HEK293 (cell line): ENCODE measurements at regions not wholly inside any gene's neighbourhood (a gene's known extent, or its start where the extent isn't known, plus 50 kb on each side); places are given as distances from the start of the nearest gene placed in this dataset.
A peak's percentile ranks its signal among the peaks of the same experiment; 100 is the strongest.

ENCODE experiments used
- CTCF ChIA-PET: fragments of 350-600 bp; formaldehyde crosslinking; extraction: SDS; loops from one replicate; lab custom pipeline; 2021; ENCODE audit warnings: antibody characterized with exemption; lab: Yijun Ruan, JAX
- POLR2A ChIA-PET: fragments of 300-600 bp; formaldehyde crosslinking; extraction: SDS; loops from one replicate; lab custom pipeline; 2020; ENCODE audit warnings: antibody characterized with exemption, inconsistent platforms; lab: Yijun Ruan, JAX
- H3K27ac ChIP-seq: fragments of 200-500 bp; sonication (Bioruptor generic); 2 replicates; pipeline ENCODE4 v1.5.1; 2014; ENCODE audit warnings: low read depth, low read length, control low read depth, inconsistent platforms; ENCODE audit errors: extremely low read depth
- H3K36me3 ChIP-seq, 2 experiments: fragments of 200-500 bp in 1 of 2; sonication (Bioruptor generic) in 1 of 2; 1 replicate in 1 of 2; 2 replicates in 1 of 2; pipeline ENCODE4 v1.5.1; 2014 to 2017; ENCODE audit warnings: inconsistent platforms in 2 of 2, low read length in 2 of 2; ENCODE audit not compliant: control insufficient read depth in 2 of 2, insufficient read depth in 1 of 2
- H3K4me1 ChIP-seq: fragments of 200-500 bp; sonication (Bioruptor generic); 2 replicates; pipeline ENCODE4 v1.5.1; 2014; ENCODE audit warnings: mild to moderate bottlenecking, low read length, inconsistent platforms; ENCODE audit not compliant: control insufficient read depth, insufficient read depth
- H3K4me3 ChIP-seq: 2 replicates; pipeline ENCODE4 v1.5.1; 2011; ENCODE audit warnings: low read depth, mild to moderate bottlenecking, control low read depth, low read length, moderate library complexity
- H3K9me3 ChIP-seq: fragments of 200-500 bp; sonication (Bioruptor generic); 2 replicates; pipeline ENCODE4 v1.5.1; 2014; ENCODE audit warnings: low read depth, low read length, inconsistent platforms; ENCODE audit not compliant: control insufficient read depth, insufficient read depth
- CTCF ChIP-seq: fragments of 450-650 bp; formaldehyde crosslinking; IDR thresholded peaks from 2 replicates; pipeline ENCODE4 v1.5.1; 2016; ENCODE audit warnings: missing biosample characterization, missing genetic modification characterization
- ELK4 ChIP-seq: IDR thresholded peaks from 2 replicates; pipeline ENCODE4 v1.6.1; 2011; ENCODE audit warnings: mild to moderate bottlenecking, low read depth, low read length, borderline replicate concordance
- KLF8 ChIP-seq: fragments of 450-650 bp; formaldehyde crosslinking; IDR thresholded peaks from 2 replicates; pipeline ENCODE4 v1.5.1; 2016; ENCODE audit warnings: missing biosample characterization, missing genetic modification characterization
- TRIM28 ChIP-seq: IDR thresholded peaks from 2 replicates; pipeline ENCODE4 v1.6.1; 2011; ENCODE audit warnings: low read length, control low read depth, borderline replicate concordance
- TSHZ1 ChIP-seq: fragments of 450-650 bp; formaldehyde crosslinking; IDR thresholded peaks from 2 replicates; pipeline ENCODE4 v1.5.1; 2016; ENCODE audit warnings: missing biosample characterization, missing genetic modification characterization, borderline replicate concordance
- ZFP41 ChIP-seq: fragments of 450-650 bp; formaldehyde crosslinking; IDR thresholded peaks from 2 replicates; pipeline ENCODE4 v1.5.1; 2016; ENCODE audit warnings: missing biosample characterization, missing genetic modification characterization, borderline replicate concordance
- ZNF121 ChIP-seq: fragments of 450-650 bp; formaldehyde crosslinking; IDR thresholded peaks from 2 replicates; pipeline ENCODE4 v1.5.1; 2016; ENCODE audit warnings: missing biosample characterization, missing genetic modification characterization
- ZNF248 ChIP-seq: fragments of 450-650 bp; formaldehyde crosslinking; IDR thresholded peaks from 2 replicates; pipeline ENCODE4 v1.5.1; 2017; ENCODE audit warnings: missing biosample characterization, missing genetic modification characterization
- ZNF366 ChIP-seq: fragments of 450-650 bp; formaldehyde crosslinking; conservative IDR thresholded peaks from 2 replicates; pipeline ENCODE4 v1.5.1; 2016; ENCODE audit warnings: missing biosample characterization, missing genetic modification characterization
- ZNF426 ChIP-seq: fragments of 450-650 bp; formaldehyde crosslinking; IDR thresholded peaks from 2 replicates; pipeline ENCODE4 v1.5.1; 2017; ENCODE audit warnings: missing biosample characterization, missing genetic modification characterization, mild to moderate bottlenecking, inconsistent platforms, moderate library complexity
- ZNF514 ChIP-seq: fragments of 450-650 bp; formaldehyde crosslinking; IDR thresholded peaks from 2 replicates; pipeline ENCODE4 v1.5.1; 2016; ENCODE audit warnings: missing biosample characterization, missing genetic modification characterization
- ZNF548 ChIP-seq: fragments of 450-650 bp; formaldehyde crosslinking; IDR thresholded peaks from 2 replicates; pipeline ENCODE4 v1.5.1; 2016; ENCODE audit warnings: missing biosample characterization, missing genetic modification characterization
- ZNF701 ChIP-seq: fragments of 450-650 bp; formaldehyde crosslinking; IDR thresholded peaks from 2 replicates; pipeline ENCODE4 v1.5.1; 2016; ENCODE audit warnings: missing biosample characterization, missing genetic modification characterization
- ZNF704 ChIP-seq: fragments of 450-650 bp; formaldehyde crosslinking; IDR thresholded peaks from 2 replicates; pipeline ENCODE4 v1.5.1; 2016; ENCODE audit warnings: missing biosample characterization, missing genetic modification characterization

GRCh38 chr14:25615174-25615573 lies 565.2 kb upstream of the STXBP6 start:
- TF ChIP-seq ZNF366 (tag by site-specific recombination) (0 out of 2 replicates have a peak, but pooled peaks have one; percentile 35), ZNF248 (tag by site-specific recombination) (no peak), ELK4 (no peak)
- TF ChIP-seq, all 188 proteins: peak for 1
- Histone ChIP-seq H3K27ac (no peak overlapping the region), H3K9me3 (no peaks in the 10 kb centered on the region), H3K36me3 (no peaks in the 10 kb centered on the region), H3K4me3 (no peak overlapping the region), H3K4me1 (no peaks in the 10 kb centered on the region)
- ChIA-PET CTCF (interaction anchor here (0.6 kb wide), 1 partner anchor 198 kb away, joined by 3 read pairs; no protein-coding TSS in a partner anchor), POLR2A (no interaction called here)

- ChIA-PET POLR2A (no interaction called here), CTCF (no interaction called here)
- no peaks in the 10 kb centered on the region for H3K9me3 ChIP-seq
- H3K4me3 ChIP-seq = no peak overlapping the region
- H3K27ac ChIP-seq = no peak overlapping the region
- no peak for TF ChIP-seq ZFP41 (tag by site-specific recombination)
- no peak for TF ChIP-seq ZNF701
- TF ChIP-seq ZNF426 (tag by site-specific recombination) = no peak
- TF ChIP-seq CTCF (tag by site-specific recombination) = no peak
- no peak for TF ChIP-seq KLF8 (tag by site-specific recombination)
- no peak for TF ChIP-seq TRIM28
- TF ChIP-seq ZNF548 = no peak
- no peak for TF ChIP-seq ZNF514 (tag by site-specific recombination)
- no peak for TF ChIP-seq TSHZ1 (tag by site-specific recombination)
- H3K36me3 ChIP-seq = no peaks in the 10 kb centered on the region
- no peaks in the 10 kb centered on the region for H3K4me1 ChIP-seq
Measured at GRCh38 chr14:25607192-25607591, 557.2 kb upstream of the STXBP6 start.

- Histone ChIP-seq H3K9me3 (no peaks in the 10 kb centered on the region), H3K36me3 (no peaks in the 10 kb centered on the region), H3K4me1 (no peaks in the 10 kb centered on the region)
- POLR2A ChIA-PET = no interaction called here
- CTCF ChIA-PET = interaction anchor here (0.6 kb wide), 1 partner anchor 115 kb away, joined by 3 read pairs; no protein-coding TSS in a partner anchor
- TF ChIP-seq ZNF704 (no peak), ZNF121 (tag by site-specific recombination) (no peak)
- TF ChIP-seq, all 188 proteins: peak for 0
- H3K27ac ChIP-seq = no peak overlapping the region
- no peak overlapping the region for H3K4me3 ChIP-seq
Measured at GRCh38 chr14:25602106-25602505, 552.2 kb upstream of the STXBP6 start.
